GM19035 (cell line): ENCODE measurements at regions not wholly inside any gene's neighbourhood (a gene's known extent, or its start where the extent isn't known, plus 50 kb on each side); places are given as distances from the start of the nearest gene placed in this dataset.

Experiments
- ATAC-seq: cut with Tn5 transposase; IDR thresholded peaks from one replicate; pipeline ENCODE4 v1.9.1; 2021; ENCODE audit not compliant: unreplicated experiment

DNA sequence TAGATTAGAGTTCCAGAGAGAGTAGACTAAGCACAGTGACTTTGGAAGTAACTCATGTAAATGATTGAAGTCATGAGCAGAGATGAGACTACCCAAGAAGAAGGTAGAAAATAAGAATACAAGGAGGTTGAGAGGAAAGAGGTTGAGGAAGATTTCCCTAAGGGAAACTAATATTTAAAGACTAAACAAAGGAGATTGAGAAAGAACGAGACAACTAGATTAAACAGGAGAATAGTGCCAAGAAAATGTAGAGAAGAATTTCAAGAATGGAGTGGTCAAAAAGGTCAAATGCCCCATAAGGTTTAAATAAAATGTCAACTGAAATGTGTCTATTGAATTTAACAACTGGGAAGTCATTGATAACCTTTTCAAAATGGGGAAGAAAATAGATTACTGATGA is 59.0 kb downstream of the RPS29 start:
- ATAC-seq: no peak

DNA sequence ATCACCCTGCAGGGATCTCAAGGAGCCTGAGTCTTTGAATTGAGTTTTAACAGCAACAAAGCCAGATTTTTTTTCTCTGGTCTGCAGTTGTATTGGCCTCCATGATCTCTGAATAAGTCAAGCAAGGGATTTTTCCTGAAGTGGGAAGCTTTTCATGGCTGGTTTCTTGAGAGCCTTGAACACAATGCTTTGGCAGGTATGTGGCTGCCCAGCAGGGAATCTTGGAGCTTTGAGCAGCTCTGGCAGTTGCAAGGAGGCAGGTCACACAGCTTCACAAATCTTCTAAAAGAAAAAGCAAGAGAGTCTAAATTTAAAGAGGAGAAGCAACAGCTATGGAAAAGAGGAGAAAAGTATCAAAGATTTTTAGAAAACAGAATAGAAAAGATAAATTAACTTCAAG is 60.1 kb downstream of the RPS29 start:
- no peak for ATAC-seq

DNA sequence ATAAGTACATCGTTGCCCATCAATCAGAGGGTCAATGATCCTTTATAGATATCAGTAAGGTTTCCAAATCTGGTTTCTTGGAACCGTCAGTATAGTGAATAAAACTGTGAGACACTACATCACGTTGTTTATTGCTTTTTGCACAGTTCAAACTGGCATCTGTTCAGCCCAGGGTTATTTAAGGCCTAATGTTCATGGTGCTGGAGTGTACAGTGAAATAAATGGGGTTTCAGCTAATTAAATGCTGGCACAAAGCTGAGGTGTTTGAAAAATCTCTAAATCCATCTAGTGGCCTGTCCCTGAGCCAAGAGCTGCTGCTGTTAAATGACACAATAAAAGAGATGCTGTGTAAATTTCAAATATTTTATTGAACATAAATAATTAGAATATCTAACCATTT is 69.9 kb downstream of the RPS29 start:
- no peak for ATAC-seq

DNA sequence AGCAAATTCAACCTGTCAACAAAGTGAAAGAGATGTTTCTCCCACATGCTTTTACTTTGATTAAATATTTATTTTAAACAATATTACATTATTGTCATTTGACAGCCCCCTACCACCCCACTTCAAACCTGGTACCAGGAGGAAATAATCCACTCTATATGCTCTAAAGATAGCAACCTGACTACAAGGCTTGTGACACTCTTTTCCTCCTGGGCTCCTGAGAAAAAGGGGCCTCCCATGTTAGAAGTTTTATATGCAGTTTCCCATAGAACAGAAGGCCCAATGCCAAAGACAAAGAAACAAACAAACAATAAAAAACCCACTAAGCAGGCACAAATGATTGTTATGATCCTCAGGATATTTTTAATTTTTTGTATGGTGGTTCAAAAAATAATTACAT is 73.6 kb downstream of the RPS29 start:
- ATAC-seq: no peak

DNA sequence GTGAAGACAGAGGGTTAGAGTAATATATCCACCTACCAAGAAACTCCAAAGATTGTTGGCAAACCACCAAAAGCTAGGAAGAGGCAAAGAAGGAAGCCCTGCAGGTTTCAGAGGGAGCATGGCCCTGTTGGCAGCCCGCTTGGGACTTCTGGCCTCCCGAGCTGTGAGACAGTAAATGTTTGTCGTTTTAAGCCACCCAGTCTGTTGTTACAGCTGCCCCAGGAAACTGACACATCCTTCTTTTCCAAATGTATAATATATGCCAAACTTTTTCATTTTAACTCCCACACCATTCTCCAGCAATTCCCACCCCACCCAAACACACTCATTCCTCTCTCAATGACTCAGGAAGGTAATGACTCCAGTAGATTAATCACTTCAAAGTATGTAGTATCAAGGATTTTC is 74.0 kb downstream of the RPS29 start:
- no peak for ATAC-seq

DNA sequence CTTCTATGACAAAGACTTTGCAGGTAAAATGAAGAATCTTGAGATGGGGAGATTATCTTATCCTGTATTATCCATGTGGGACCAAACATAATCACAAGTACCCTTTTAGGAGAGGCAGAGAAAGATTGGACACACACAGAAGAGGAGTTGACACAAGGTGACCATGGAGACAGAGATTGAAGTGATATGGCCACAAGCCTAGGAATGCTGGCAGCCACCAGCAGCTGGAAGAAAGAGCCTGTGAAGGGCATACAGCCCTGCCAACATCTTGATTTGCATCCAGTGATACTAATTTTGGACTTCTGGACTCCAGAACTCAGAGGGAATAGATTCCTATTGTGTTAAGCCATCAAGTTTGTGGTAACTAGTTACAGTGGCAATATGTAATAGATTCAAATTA is 78.1 kb downstream of the RPS29 start:
- ATAC-seq: no peak

DNA sequence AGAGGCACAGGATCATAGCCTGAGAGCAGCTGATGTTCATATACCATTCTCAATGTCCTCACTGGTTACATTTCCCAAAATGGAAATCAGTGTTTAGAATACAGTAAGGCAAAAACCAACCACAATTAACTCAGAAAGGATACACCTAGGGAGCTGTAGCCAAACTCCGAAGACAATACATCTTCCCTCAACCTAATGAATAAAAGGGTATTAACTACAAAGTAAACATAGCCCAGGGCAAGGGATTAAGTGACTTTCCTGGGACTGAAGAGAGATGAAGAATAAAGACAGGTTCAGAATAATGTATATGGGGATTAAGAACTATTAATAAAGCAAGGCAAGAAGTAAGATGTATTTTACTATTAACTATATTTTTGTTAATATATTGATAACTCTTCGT is 79.5 kb downstream of the RPS29 start:
- ATAC-seq: no peak

DNA sequence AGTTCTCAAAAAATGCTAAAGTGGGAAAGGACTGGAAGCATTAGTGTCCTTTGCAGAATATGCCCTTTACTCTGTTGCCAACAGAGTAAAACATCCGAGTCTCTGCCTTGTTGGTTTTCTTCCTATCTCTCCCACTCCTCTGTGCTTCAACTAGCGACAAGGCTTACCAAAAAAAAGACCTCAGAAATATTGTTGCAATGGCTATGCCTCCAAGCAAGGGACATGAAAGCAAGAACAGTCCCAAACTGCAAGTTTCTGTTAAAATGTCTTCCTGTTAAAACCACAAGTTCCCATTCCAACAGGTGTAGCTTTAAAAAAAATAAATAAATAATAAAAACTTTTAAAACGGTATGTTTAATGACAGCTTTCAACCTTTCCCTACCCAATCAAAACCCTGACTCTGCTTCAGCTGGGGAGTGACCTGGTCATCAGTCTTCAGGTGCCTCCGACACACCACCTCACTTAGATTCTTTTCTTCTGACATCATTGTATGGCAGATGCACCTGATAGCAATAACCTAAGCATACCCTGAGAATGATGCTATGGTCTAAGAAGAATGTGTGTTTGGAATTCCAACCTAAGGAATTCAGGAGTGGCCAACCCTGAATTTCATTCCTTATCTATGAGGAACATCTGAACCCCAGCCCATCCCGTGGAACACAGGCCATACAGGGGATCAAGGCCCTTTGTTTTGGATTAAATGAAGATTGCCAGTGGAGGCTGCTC is 81.0 kb downstream of the RPS29 start:
- no peak for ATAC-seq

DNA sequence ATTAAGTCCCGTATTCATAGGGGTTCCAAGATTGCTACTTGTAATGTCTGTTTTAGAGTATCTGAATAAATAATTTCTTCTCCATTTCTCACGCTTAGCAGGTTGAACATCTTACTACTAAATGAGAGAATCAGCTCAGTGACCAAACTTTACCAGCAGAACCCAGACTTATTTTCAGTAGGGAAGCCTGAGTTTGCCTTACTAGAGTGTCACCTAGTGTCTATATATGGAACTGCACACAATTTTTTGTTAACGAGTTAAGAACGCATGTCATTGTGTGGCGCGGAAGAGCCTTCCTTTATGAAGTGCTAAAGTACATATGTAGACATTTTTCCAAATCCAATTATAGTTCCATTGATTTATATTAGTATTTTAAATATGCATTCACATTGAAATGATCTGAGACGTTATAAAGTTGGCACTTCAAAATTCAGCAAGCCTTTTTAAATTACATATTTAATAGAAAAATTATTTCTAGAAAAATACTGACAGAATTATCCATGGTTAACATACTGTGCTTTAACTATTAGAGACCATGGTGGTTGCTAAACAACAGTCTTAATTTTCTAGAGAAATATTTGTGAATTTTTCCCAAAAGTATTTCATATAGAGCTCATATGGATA is 88.3 kb downstream of the RPS29 start:
- ATAC-seq: peak; percentile 83

DNA sequence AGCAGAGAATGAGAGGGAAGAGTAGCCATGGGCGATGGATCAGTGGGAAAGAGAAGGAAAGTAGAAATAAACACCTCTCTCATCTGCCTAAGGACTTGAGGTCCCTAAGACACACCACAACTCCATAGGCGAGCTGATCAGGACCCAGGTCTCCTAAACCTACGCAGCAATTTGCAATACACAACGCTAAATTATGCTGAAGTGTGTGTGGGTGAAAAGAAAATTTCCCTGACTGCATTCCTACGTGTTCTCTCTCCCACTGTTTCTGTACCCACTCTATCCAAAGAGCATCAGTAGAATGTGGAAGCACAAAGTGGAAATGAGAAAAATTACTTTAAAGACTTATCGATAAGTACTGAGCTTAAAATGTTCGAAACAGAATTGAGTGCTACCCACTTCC is 88.9 kb downstream of the RPS29 start:
- no peak for ATAC-seq

DNA sequence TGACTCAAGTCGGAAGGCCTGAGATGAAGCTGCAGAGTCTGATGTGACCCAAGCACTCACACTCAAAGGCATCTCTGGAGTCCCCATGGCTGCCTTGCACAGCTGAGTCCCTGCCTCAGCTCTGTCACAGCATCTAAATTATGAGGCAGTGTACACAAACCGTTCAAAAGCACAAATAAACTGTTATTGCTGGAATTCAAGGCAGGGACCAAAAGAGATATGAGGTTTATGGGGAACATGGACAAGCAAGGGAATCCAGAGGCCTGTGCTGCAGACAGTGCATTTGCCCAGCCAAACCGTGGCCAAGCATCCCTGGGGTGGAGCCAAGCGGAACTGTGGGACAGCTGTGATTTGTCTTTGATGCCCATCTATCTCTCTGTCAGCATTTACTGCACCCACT is 91.3 kb downstream of the RPS29 start:
- ATAC-seq: no peak

DNA sequence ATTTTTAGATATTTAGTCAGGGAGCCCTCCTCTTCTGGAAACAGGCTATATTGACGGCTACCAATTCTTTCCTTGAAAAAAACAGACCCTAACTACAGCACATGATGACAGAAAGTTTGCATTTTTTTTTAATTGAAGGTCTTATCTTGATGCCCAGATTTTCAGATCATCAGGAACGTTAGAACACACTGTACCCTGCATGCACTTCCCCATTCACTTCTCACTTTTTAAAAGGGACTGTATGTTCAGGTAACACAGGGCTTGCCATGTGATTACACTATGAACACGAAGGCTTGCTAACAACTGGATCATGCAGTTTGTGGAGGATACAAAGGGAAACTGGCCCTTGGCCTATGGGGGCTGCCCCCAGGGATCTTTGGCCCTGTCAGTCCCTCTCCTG is 92.6 kb downstream of the RPS29 start:
- no peak for ATAC-seq

DNA sequence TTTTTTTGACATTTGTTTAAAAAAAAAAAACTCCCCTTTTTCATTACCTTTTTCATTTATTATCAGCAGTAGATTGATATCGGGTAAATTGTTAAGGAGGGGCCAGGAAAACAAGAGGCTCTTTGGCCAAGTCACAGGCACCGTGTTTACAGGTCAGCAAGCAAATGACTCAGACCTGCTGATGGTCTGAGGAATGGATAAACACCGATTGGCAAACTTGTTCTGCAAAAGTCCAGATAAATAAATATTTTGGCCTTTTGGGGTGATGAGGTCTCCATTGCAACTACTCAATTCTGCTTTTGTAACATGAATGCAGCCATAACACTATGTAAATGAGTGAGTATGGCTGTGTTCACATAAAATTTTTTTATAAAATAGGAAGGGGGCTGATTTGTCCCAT is 94.0 kb downstream of the RPS29 start:
- no peak for ATAC-seq

DNA sequence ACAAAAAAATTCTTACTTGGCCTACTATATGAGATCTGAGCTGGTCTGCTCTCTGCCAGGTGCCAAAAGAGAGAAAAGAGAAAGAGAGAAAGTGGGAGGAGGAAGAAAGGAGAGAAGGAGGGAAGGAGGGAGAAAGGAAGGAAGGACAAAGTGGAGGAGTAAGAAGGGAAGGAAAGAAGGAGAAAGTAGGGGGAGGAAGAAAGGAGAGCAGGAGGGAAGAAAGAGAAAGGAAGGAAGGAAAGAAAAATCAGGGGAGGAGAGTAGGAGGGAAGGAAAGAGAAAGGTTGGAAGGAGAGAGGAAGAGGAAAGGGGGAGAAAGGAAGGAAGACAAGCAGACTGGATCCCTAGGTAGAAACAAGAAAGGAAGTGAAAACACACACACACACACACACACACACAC is 96.8 kb downstream of the RPS29 start:
- ATAC-seq: no peak

DNA sequence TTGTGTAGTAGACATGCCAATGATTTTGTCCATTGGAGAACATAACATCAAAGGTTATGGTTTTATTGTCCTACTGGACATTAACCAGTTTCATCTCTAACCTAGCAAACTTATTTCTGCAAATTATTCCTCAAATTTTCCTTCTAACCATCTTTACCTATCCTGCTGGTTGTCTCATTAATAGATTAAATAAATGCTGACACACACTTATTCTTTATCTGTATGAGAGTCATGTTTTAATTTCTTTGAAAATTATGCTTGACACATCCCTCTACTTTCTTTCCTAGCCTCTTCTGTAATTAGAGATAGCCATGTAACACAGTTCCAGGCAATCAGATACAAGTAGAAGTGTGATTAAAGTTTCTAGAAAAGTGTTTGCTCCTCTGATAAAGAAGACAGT is 98.9 kb downstream of the RPS29 start:
- ATAC-seq: no peak

DNA sequence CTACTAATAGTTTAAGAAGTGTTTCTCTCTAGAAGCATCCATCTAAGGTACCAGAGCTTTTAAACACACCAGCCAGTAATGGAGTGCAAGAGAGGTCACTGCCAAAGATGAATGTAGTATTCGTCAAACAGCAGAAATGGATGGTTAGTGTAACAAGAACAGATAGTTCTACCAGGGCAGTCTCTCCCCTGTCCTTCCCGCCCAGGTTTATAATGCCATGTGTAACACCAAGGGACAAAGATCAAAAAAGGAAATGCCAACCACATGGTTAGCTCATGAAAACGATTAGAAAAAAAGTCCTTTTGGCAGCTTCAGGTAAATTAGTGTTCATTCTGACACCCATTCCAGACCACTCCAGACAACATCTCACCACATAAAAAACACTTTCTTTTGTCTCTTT is 100.9 kb downstream of the RPS29 start:
- ATAC-seq: no peak

DNA sequence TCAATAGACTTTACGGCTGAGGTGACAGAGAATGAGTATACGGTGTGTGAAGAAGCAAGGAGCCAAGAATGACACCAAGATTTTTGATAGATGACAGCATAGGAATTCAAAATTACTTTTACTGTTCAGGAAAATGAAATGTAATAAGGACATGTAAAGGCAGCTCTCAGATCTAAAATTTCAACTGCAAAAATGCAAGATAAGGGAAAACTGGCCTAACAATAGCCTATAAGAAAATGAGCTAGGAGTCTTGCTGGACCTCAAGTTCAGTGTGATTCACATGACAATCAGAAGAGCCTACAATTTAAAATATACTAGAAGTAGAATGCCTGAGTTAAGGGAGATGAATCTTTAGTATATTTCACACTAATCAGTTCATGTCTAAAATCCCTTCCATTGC is 102.0 kb downstream of the RPS29 start:
- no peak for ATAC-seq

DNA sequence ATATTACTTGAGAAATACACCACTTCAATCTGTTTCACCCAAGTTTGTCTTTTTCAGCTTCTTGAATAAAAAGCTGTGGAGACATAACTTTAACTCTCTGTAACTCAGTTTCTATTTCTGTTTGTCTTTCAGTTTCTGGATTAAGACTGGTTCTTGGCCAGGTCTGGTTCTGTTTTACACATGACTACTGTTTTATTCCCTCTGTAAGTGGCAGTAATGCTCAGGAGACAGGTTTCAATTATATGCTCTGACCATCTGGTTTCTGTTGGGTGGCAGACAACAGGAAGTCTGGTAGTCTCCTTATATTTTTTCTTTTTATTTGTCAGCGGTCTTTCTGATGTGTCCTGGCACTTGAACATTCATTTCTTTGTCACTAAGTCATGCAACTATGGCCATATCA is 102.9 kb downstream of the RPS29 start:
- ATAC-seq: peak; percentile 70

DNA sequence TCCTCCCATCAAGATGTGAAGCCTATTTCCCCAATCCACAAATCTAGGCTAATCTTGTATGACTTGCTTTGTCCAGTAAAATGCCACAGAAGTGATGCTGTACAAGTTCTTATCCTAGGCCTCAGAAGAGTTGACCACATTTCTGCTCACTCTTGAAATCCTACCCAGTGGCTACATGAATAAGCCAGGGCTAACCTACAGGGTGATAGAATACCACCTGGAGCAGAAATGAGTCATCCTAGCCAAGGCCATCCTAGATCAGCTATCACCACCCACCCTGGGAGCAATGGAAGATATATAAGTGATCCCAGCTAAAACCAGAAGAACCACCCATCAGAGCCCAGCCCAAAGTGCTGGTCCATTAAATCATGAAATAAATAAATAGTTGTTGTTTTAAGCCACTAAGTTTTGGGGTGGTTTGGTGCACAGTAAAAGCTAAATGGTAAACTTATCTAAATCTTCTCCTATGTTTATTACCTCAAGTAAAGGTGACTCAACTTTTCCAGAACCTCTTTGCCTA is 105.1 kb downstream of the RPS29 start:
- no peak for ATAC-seq

DNA sequence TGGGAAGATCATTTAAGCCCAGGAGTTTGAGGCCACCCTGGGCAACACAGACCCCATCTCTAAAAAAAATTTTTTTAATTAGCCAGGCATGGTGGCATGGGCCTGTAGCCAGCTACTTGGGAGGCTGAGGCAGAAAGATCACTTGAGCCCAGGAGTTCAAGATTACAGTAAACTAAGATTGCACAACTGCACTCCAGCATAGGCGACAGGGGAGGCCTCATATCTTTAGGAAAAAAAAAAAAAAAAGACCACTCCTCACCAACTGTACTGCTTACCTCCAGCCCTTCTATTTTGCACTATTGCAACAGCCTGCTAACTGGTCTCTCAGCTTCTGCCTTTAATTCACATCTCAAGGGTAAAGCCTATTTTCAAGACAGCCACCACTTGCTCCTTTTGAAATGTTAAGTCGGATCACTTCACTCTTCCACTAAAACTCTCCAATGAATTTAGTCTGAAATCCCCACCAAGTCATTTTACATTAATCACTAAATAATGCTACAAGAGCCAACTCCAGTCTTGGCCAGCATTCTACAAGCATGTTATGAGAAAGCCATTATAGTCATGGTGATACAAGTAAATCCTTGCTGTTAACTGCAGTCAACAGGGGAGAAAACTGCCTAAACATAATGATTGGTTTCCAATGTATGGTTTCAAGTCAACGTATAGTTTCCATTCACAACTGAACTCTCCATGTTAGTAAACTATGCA is 106.0 kb downstream of the RPS29 start:
- ATAC-seq: no peak

DNA sequence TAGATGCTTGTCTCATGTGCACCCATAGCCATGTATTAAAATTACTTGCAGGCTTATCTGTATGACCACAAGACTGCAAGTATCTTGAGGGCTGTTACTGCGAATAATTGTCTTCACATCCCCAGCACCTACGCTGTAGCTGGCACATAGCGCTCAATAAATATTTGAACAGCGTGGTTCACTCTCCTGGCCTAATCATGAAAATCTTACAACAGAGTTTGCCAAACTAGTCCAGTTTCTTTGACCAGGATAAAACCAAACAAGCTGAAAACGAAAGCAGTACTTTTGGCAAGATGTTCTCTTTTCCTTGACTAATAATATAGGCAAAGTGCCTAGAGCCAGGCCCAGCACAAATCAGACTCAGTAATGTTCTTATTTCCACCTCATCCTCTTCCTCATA is 106.7 kb downstream of the RPS29 start:
- no peak for ATAC-seq

DNA sequence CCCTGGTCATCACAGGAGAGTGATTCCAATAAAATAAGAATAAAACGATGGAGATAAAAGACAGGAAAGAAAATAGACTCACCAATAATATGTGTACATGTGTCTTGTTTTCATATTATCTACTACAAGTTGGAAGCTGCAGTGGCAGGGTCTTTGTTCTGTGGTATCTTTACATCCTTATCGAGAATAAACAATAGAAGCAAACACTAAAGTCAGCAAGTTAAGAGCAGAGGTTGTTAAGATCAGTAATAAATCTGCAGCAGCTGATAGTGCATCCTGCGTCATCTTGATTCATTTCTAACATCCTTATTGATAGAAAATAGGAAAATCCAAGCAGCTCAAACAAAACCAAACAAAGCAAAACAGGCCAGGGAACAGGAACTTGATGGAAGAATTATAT is 107.4 kb downstream of the RPS29 start:
- no peak for ATAC-seq
